GM23248 (cell line): ENCODE measurements at regions not wholly inside any gene's neighbourhood (a gene's known extent, or its start where the extent isn't known, plus 50 kb on each side); places are given as distances from the start of the nearest gene placed in this dataset.

ENCODE experiments used
- DNase-seq: peaks from one replicate; pipeline ENCODE4 v3.0.0-alpha.2; 2015
- H2AFZ ChIP-seq: fragments of 200-600 bp; sonication (generic); 2 replicates; pipeline ENCODE4 v1.6.1; 2016; ENCODE audit warnings: antibody characterized with exemption
- H3F3A ChIP-seq: fragments of 200-600 bp; sonication (generic); 2 replicates; pipeline ENCODE4 v1.6.1; 2016; ENCODE audit warnings: mild to moderate bottlenecking, antibody characterized with exemption, mixed run types; ENCODE audit not compliant: insufficient read depth
- H3K27ac ChIP-seq: fragments of 200-600 bp; sonication (generic); 2 replicates; pipeline ENCODE4 v1.5.1; 2016; ENCODE audit warnings: mild to moderate bottlenecking
- H3K27me3 ChIP-seq: fragments of 200-600 bp; sonication (generic); replicated peaks from 2 replicates; pipeline ENCODE4 v1.6.1; 2016; ENCODE audit warnings: mild to moderate bottlenecking; ENCODE audit not compliant: insufficient read depth
- H3K36me3 ChIP-seq: fragments of 200-600 bp; sonication (generic); 2 replicates; pipeline ENCODE4 v1.6.1; 2016; ENCODE audit warnings: low read depth, mild to moderate bottlenecking
- H3K4me1 ChIP-seq: fragments of 200-600 bp; sonication (generic); 2 replicates; pipeline ENCODE4 v1.6.1; 2016; ENCODE audit warnings: mild to moderate bottlenecking; ENCODE audit not compliant: insufficient read depth
- H3K4me2 ChIP-seq: fragments of 200-600 bp; sonication (generic); one replicate; pipeline ENCODE4 v1.6.1; 2016; ENCODE audit warnings: mild to moderate bottlenecking; ENCODE audit not compliant: unreplicated experiment
- H3K4me3 ChIP-seq: fragments of 200-600 bp; sonication (generic); 2 replicates; pipeline ENCODE4 v1.5.1; 2016; ENCODE audit warnings: mild to moderate bottlenecking
- H3K79me2 ChIP-seq: fragments of 200-600 bp; sonication (generic); 2 replicates; pipeline ENCODE4 v1.6.1; 2016; ENCODE audit warnings: mild to moderate bottlenecking; ENCODE audit not compliant: insufficient read depth
- H3K9ac ChIP-seq: fragments of 200-600 bp; sonication (generic); 2 replicates; pipeline ENCODE4 v1.6.1; 2016; ENCODE audit warnings: mild to moderate bottlenecking
- H3K9me2 ChIP-seq: fragments of 200-600 bp; sonication (generic); 2 replicates; pipeline ENCODE4 v1.6.1; 2016; ENCODE audit warnings: mixed run types, mild to moderate bottlenecking, moderate library complexity; ENCODE audit not compliant: insufficient read depth
- H3K9me3 ChIP-seq: fragments of 200-600 bp; sonication (generic); one replicate; pipeline ENCODE4 v1.6.1; 2017; ENCODE audit warnings: low read depth
- H4K20me1 ChIP-seq: fragments of 200-600 bp; sonication (generic); 2 replicates; pipeline ENCODE4 v1.6.0; 2016; ENCODE audit not compliant: insufficient read depth
- EZH2 ChIP-seq: fragments of 200-600 bp; sonication (generic); IDR thresholded peaks from 2 replicates; pipeline ENCODE4 v1.6.1; 2018; ENCODE audit warnings: antibody characterized with exemption, mild to moderate bottlenecking; ENCODE audit not compliant: insufficient read depth, poor library complexity, severe bottlenecking
- EZH2phosphoT487 ChIP-seq: fragments of 200-600 bp; sonication (generic); IDR thresholded peaks from 2 replicates; pipeline ENCODE4 v1.6.1; 2018; ENCODE audit warnings: antibody characterized with exemption, moderate library complexity, mild to moderate bottlenecking, low read depth; ENCODE audit not compliant: insufficient read depth
- WGBS, 2 experiments: methylation state at CpG; one replicate each; pipeline ENCODE4 v1.1.6; 2015 to 2017; ENCODE audit warnings: low lambda C conversion rate in 2 of 2, low coverage in 1 of 2; ENCODE audit errors: missing lambda C conversion rate in 2 of 2; 5-methylcytosine and 5-hydroxymethylcytosine counted together
- in situ Hi-C: fragments of 300-500 bp; cut with MboI; formaldehyde crosslinking; loops from 2 replicates; pipeline ENCODE4 v1.15.0; 2020

- no peak overlapping the region for H3K4me3 ChIP-seq
- H3K36me3 ChIP-seq: no peaks in the 10 kb centered on the region
- in situ Hi-C loops: no loop called here
Observed at GRCh38 chr14:53567236-53567780, 389.3 kb downstream of the BMP4 start.

GRCh38 chr14:53564870-53565269 is 391.8 kb downstream of the BMP4 start:
- Histone ChIP-seq H3K9me2 (no peaks in the 10 kb centered on the region), H3F3A (no peaks in the 10 kb centered on the region), H2AFZ (no peak overlapping the region), H3K9ac (no peak overlapping the region), H3K4me1 (no peaks in the 10 kb centered on the region), H3K27me3 (peaks cover 6% of the 10 kb centered on the region), H3K27ac (no peak overlapping the region), H3K4me2 (no peak overlapping the region), H3K4me3 (no peak overlapping the region), H4K20me1 (no peaks in the 10 kb centered on the region), H3K36me3 (no peaks in the 10 kb centered on the region), H3K79me2 (no peaks in the 10 kb centered on the region), H3K9me3 (no peaks in the 10 kb centered on the region)
- no peak for TF ChIP-seq EZH2
- no peak for TF ChIP-seq EZH2phosphoT487
- no peak for DNase-seq
- WGBS, 2 experiments: 73 to 83% methylated on average over 1 of the region's 1 CpG
- in situ Hi-C loops: no loop called here

More at GRCh38 chr14:53567236-53567780, 389.3 kb downstream of the BMP4 start:
- WGBS, 2 experiments: 59 to 60% methylated on average over 3 of the region's 3 CpGs
- H3K9ac ChIP-seq: no peak overlapping the region
- no peaks in the 10 kb centered on the region for H3K79me2 ChIP-seq
- no peak overlapping the region for H2AFZ ChIP-seq
- H3K27me3 ChIP-seq: peaks cover 15% of the 10 kb centered on the region
- H3F3A ChIP-seq: no peaks in the 10 kb centered on the region
- H3K9me2 ChIP-seq: no peaks in the 10 kb centered on the region
- H3K4me1 ChIP-seq: no peaks in the 10 kb centered on the region
- no peak overlapping the region for H3K4me2 ChIP-seq
- no peak overlapping the region for H3K27ac ChIP-seq
- DNase-seq: no peak
- H4K20me1 ChIP-seq: no peaks in the 10 kb centered on the region
- no peaks in the 10 kb centered on the region for H3K9me3 ChIP-seq
- TF ChIP-seq EZH2phosphoT487 (no peak), EZH2 (no peak)

GRCh38 chr14:53563628-53564027 is 393.0 kb downstream of the BMP4 start:
- Histone ChIP-seq H3K27me3 (peaks cover 6% of the 10 kb centered on the region), H3K9ac (no peak overlapping the region), H3K27ac (no peak overlapping the region), H3K4me2 (no peak overlapping the region), H3K9me2 (no peaks in the 10 kb centered on the region), H3K9me3 (no peaks in the 10 kb centered on the region), H3K4me1 (no peaks in the 10 kb centered on the region), H3K4me3 (no peak overlapping the region), H4K20me1 (no peaks in the 10 kb centered on the region), H3F3A (no peaks in the 10 kb centered on the region), H3K79me2 (no peaks in the 10 kb centered on the region), H3K36me3 (no peaks in the 10 kb centered on the region), H2AFZ (no peak overlapping the region)
- TF ChIP-seq EZH2phosphoT487 (no peak), EZH2 (no peak)
- in situ Hi-C loops: no loop called here
- DNase-seq: no peak

GRCh38 chr14:53553221-53553620 is 400.1 kb upstream of the DDHD1 start:
- in situ Hi-C loops: no loop called here
- H3K79me2 ChIP-seq: no peaks in the 10 kb centered on the region
- no peak overlapping the region for H3K27ac ChIP-seq
- no peak overlapping the region for H3K9ac ChIP-seq
- no peaks in the 10 kb centered on the region for H3K27me3 ChIP-seq
- no peak for TF ChIP-seq EZH2
- TF ChIP-seq EZH2phosphoT487: no peak
- H3K36me3 ChIP-seq: no peaks in the 10 kb centered on the region
- no peaks in the 10 kb centered on the region for H4K20me1 ChIP-seq
- no peak overlapping the region for H3K4me3 ChIP-seq
- H3K9me2 ChIP-seq: no peaks in the 10 kb centered on the region
- H3K4me1 ChIP-seq: no peaks in the 10 kb centered on the region
- no peaks in the 10 kb centered on the region for H3K9me3 ChIP-seq
- DNase-seq: no peak
- 54 to 59% methylated on average over 4 of the region's 4 CpGs for WGBS, 2 experiments
- no peaks in the 10 kb centered on the region for H3F3A ChIP-seq
- H3K4me2 ChIP-seq: no peak overlapping the region
- H2AFZ ChIP-seq: no peak overlapping the region

- Histone ChIP-seq H2AFZ (no peak overlapping the region), H3K9me2 (no peaks in the 10 kb centered on the region), H3K9me3 (no peaks in the 10 kb centered on the region), H3K27me3 (no peaks in the 10 kb centered on the region; the same call in 1 of the 2 replicates), H3K4me1 (no peaks in the 10 kb centered on the region), H3K4me3 (no peak overlapping the region), H4K20me1 (no peaks in the 10 kb centered on the region), H3K4me2 (no peak overlapping the region), H3K27ac (no peak overlapping the region), H3K9ac (no peak overlapping the region), H3F3A (no peaks in the 10 kb centered on the region), H3K36me3 (no peaks in the 10 kb centered on the region), H3K79me2 (no peaks in the 10 kb centered on the region)
- no peak for DNase-seq
- in situ Hi-C loops: no loop called here
- TF ChIP-seq EZH2phosphoT487 (no peak), EZH2 (no peak)
Observed at GRCh38 chr14:53551862-53552261, 398.7 kb upstream of the DDHD1 start.
